ENCODE measurements at regions not wholly inside any gene's neighbourhood (a gene's known extent, or its start where the extent isn't known, plus 50 kb on each side); places are given as distances from the start of the nearest gene placed in this dataset.

DNA sequence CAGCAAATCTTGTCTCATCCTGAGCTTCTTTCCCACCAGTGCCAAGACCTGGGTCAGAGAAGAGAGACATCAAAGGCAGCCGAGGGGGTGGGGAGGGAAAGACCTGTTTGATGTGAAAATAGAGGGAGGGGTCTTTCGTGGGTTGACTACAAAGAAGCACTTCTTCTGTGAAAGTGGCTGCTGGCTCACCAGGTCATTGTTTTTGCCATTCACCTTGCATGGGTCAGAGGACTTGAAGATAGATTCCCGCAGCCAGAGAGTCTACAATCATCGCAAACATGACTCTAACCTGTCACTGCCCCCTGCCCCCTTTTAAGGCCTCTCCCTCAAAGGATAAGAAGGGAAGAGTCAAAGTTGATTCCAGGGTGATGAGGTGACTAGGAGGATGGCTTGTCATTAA lies 166.1 kb upstream of the BMPER start:
- no peak for DNase-seq (ENCODE audit: low spot score)
- Histone ChIP-seq H3K9me3 (no peaks in the 10 kb centered on the region), H3K27ac (no peak overlapping the region), H3K4me1 (ENCODE audit: control insufficient read depth in 1 of 2, low read depth in 2 of 2) (no peaks in the 10 kb centered on the region), H3K36me3 (no peaks in the 10 kb centered on the region), H3K4me3 (no peak overlapping the region), H3K27me3 (replicated peaks; ENCODE audit: insufficient read depth) (no peaks in the 10 kb centered on the region)
- TF ChIP-seq, protein P1, sequence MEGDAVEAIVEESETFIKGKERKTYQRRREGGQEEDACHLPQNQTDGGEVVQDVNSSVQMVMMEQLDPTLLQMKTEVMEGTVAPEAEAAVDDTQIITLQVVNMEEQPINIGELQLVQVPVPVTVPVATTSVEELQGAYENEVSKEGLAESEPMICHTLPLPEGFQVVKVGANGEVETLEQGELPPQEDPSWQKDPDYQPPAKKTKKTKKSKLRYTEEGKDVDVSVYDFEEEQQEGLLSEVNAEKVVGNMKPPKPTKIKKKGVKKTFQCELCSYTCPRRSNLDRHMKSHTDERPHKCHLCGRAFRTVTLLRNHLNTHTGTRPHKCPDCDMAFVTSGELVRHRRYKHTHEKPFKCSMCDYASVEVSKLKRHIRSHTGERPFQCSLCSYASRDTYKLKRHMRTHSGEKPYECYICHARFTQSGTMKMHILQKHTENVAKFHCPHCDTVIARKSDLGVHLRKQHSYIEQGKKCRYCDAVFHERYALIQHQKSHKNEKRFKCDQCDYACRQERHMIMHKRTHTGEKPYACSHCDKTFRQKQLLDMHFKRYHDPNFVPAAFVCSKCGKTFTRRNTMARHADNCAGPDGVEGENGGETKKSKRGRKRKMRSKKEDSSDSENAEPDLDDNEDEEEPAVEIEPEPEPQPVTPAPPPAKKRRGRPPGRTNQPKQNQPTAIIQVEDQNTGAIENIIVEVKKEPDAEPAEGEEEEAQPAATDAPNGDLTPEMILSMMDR (IDR thresholded peaks at IDR 0.05) = no peak
- ATAC-seq (ENCODE audit: insufficient number of reproducible peaks, low FRiP score, low read depth) = no peak

DNA sequence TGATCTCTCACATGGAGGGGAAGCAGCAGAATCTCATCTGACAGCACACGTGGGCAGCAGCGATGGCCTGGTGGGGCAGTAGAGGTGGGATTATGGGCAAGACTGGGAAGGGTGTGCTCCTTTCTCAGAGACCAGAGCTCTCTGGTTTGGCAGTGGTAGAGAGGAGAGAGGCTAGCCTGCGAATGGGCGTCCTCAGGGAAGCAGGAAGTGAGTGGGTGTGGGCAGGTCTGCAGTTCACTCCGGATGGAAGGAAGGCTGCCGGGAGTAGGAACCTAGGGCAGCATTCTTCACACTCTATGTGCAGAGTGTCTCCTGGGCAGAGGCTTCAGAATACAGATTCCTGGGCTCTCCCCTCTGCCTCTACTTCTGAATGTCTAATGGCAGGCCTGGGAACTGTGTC lies 162.8 kb upstream of the BMPER start:
- Histone ChIP-seq H3K27me3 (replicated peaks; ENCODE audit: insufficient read depth) (no peaks in the 10 kb centered on the region), H3K4me3 (no peak overlapping the region), H3K9me3 (no peaks in the 10 kb centered on the region), H3K27ac (no peak overlapping the region), H3K36me3 (no peaks in the 10 kb centered on the region), H3K4me1 (ENCODE audit: control insufficient read depth in 1 of 2, low read depth in 2 of 2) (no peaks in the 10 kb centered on the region)
- ATAC-seq (ENCODE audit: insufficient number of reproducible peaks, low FRiP score, low read depth) (no peak), DNase-seq (ENCODE audit: low spot score) (no peak)
- TF ChIP-seq, protein P1 (IDR thresholded peaks at IDR 0.05) = no peak

DNA sequence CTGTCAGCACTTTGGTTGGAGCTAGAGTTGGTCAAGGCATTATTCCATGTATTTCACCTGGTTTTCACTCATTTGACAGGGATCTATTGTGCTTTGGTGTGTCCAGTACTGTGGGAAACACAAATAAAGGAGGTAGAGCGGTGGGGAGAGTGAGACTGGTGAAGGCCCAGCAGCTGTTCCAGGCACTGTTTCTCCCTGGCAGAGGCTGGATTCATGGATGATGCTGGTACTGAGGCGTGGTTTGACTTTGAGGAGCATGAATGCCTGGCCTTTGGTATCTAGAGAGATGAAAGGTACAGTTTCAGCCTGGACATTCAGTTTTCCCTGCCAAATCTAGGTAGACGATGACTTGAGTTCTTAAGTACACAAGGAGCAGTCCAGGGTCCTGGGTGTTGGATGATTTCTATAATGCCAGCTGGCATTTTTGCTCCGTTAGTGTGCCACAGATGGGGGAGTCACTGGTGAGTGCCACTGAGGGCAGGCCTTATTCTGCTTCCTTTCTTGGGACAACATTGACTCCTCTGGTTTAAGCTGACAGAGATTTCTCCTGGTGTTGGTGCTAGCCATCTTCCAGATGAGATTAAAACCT lies 162.2 kb upstream of the BMPER start:
- no peaks in the 10 kb centered on the region for H3K9me3 ChIP-seq
- H3K4me1 ChIP-seq (ENCODE audit: control insufficient read depth in 1 of 2, low read depth in 2 of 2) = no peaks in the 10 kb centered on the region
- ATAC-seq (ENCODE audit: insufficient number of reproducible peaks, low FRiP score, low read depth) (no peak), DNase-seq (ENCODE audit: low spot score) (no peak)
- H3K27me3 ChIP-seq (replicated peaks; ENCODE audit: insufficient read depth) = no peaks in the 10 kb centered on the region
- H3K36me3 ChIP-seq = no peaks in the 10 kb centered on the region
- H3K4me3 ChIP-seq = no peak overlapping the region
- H3K27ac ChIP-seq = no peak overlapping the region
- TF ChIP-seq, protein P1 (IDR thresholded peaks at IDR 0.05) = no peak

DNA sequence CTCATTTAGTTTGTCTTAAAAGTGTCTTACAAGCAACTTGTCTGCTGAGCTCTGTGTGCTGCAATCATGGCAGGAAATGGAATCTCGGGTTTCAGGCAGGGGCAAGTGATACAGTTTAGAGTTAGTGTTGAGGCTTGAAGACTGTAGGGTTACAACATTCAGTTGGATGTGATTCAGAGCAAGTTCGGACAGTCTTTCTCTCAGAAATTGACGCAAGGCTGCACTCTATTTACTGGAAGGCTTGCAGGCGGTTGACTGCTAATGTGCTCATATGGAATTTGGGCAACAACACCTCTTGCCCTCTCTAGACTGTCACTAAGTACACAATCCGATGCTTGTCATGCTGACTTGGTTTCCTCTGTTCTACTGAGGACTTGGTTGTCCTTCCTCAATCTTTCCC lies 161.7 kb upstream of the BMPER start:
- Histone ChIP-seq H3K9me3 (no peaks in the 10 kb centered on the region), H3K27ac (no peak overlapping the region), H3K36me3 (no peaks in the 10 kb centered on the region), H3K27me3 (replicated peaks; ENCODE audit: insufficient read depth) (no peaks in the 10 kb centered on the region), H3K4me1 (ENCODE audit: control insufficient read depth in 1 of 2, low read depth in 2 of 2) (no peaks in the 10 kb centered on the region), H3K4me3 (no peak overlapping the region)
- TF ChIP-seq, protein P1 (IDR thresholded peaks at IDR 0.05) = no peak
- ATAC-seq (ENCODE audit: insufficient number of reproducible peaks, low FRiP score, low read depth) (no peak), DNase-seq (ENCODE audit: low spot score) (no peak)

DNA sequence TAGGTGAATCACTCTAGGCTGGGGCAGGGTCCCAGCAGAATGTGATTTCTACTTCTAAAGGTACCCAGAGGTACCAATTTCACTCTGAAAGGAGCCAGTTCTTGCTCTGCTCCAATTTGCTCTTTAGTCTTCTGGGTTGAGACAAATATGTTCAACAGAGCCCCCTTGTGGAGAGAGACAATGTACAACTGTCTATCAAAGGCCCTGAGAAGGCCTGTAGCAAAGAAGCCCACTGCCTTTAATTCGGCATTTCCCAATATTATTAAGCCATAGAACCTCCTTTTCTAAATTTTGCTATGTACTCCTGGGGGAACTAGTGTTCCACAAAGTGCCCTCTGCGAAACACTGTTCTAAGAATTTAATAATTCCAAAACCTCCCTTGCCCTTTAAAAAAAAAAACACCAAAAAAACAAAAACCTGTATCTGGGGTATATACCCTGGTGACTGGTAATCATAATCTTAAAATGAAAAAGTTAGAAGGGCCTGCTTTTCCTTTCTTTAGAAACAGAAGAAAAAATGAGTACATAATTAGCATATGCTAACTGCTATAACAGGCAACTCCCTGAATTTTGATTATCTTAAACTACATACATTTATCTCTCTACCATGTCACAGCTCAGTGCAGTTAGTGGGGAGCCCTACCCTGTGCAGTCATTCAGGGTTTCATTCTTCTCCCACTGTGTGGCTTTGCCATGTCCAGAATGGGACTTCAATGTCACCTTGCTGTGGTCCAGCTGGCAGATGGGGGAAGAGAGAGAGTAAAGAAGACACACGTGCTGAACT lies 160.9 kb upstream of the BMPER start:
- TF ChIP-seq, protein P1 (IDR thresholded peaks at IDR 0.05) = no peak
- Histone ChIP-seq H3K27me3 (replicated peaks; ENCODE audit: insufficient read depth) (no peaks in the 10 kb centered on the region), H3K4me1 (ENCODE audit: control insufficient read depth in 1 of 2, low read depth in 2 of 2) (no peaks in the 10 kb centered on the region), H3K36me3 (no peaks in the 10 kb centered on the region), H3K27ac (no peak overlapping the region), H3K4me3 (no peak overlapping the region), H3K9me3 (no peaks in the 10 kb centered on the region)
- no peak for DNase-seq (ENCODE audit: low spot score)
- ATAC-seq (ENCODE audit: insufficient number of reproducible peaks, low FRiP score, low read depth) = no peak

Measured in thoracic aorta (tissue), 2 donors.